ENCODE measurements at regions not wholly inside any gene's neighbourhood (a gene's known extent, or its start where the extent isn't known, plus 50 kb on each side); places are given as distances from the start of the nearest gene placed in this dataset.

DNA sequence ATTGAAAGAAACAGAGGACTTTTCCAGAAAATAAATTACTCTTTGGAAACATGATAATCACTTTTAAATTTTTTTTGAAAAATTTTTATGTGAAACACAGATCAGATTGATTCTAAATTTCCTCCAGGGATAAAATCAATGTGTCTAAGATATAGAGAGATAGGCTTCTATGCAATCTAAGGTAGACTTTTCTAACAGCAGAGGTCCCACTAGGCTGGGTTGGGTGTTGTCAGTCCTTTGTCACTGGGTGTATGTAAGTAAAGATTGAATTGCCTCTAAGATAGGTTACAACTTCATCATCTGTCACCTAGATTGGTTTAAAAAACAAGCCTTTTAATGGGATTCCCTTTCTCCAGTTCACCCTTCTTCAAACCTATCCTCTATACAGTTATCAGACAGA, 449.9 kb downstream of the DHX35 start:
- no peak for DNase-seq (ENCODE audit: low spot score)

DNA sequence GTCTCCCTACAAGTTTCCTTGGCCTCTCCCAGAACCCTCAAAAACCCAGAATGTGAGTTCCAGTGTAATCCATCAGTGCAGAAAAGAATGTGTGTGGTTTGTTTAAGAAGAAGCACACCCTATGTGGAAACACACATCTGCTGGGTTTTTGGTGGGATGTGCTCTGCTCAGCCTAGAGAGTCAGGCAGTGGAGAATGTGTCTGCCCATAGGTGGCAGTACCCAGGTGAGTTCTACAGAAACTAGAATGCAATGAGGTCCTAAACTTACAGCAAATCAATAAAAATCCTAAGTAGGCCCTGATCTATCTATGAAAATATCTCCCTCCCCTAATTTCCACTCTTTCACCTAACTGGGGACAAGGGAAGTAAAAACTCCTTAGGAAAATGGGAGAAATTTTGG, 437.3 kb downstream of the DHX35 start:
- no peak for DNase-seq (ENCODE audit: low spot score)

DNA sequence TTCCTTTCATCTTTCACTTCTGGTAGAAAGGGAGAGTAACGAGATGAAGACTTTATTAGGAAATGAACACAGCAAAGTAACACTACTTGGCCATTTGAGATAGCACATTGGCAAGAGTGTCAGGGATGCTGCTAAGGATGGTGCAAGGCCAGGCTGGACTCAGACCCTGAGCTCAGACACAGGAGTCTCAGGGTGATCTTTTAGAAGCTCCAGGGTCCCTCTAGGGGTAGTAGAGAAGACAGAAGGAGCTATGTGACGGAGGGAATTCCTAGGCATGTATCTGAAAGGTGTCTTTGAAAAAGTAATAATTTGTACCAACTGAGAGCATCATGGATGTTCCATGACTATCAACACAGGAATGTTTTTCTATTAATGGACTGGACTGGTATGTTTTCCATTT, 436.5 kb downstream of the DHX35 start:
- no peak for DNase-seq (ENCODE audit: low spot score)

DNA sequence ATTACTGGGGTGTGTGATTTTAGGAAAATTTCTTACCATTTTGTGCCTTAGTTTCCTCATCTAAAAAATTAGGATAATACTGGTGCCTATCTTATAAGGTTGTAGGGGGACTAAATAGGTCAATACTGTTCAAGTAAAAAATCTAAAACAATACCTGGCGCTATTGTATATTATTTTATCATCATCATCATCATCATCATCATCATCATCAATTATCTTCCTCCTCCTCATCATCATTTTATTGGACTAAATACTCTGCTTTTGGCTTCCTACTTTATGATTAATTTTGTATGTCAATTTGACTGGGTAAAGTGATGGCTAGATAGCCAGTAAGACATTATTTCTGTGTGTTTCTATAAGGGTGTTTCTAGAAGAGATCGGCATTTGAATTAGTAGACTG, 435.5 kb downstream of the DHX35 start:
- DNase-seq (ENCODE audit: low spot score) = no peak

DNA sequence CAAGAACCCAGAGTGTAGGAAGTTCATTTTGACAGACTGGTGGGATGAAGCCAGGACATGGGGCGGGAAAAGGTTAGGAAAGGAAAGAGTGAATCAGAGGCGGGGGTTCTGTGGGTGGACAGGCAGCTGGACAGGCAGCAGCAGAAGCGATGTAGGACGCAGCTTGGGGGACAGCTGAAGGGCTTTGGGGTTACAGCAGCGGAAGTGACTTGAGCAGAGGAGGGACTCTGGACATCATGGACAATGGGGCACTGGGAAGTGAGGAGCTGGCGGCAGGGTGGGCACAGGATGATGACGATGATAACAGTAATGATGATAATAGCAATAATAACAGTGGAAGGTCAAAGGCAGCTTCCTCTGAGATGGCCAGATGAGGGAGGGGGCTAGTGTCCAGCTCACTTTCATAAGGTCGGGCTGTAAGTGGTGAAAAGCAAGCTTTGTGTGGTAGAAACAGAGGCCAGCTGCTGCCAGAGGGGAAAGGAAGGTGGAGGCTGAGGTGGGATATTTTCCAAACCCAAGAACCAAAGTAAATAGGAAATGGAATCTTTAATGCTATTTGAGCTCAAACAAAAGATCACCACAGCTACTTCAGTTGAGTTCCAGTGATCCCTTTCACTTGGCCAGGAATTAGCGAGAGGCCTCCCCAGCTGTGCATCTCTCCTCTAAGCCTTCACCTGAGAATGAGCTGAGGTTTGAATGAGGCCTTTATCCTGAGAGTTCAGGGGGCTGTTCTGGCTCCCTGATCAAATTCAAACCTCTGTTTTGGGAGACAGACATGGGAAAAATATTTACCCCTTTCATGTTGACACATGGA, 433.5 kb downstream of the DHX35 start:
- DNase-seq (ENCODE audit: low spot score) = no peak

DNA sequence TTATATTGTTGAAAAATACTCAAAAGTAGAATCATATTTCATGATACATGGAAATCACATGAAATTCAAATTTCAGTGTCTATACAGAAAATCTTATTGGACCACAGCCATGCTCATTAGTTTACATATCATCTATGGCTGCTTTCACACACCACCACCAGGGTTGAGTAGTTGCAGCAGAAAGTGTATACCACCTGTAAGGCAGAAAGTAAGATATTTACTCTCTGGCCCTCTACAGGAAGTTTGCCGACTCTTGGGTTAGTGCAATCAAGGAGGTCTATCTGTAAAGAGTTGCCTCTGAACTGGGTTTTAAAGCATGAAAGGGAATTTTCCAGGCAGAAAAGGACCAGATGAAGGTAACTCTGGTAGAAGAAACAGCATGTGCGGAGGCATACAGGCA, 432.3 kb downstream of the DHX35 start:
- DNase-seq (ENCODE audit: low spot score) = no peak

DNA sequence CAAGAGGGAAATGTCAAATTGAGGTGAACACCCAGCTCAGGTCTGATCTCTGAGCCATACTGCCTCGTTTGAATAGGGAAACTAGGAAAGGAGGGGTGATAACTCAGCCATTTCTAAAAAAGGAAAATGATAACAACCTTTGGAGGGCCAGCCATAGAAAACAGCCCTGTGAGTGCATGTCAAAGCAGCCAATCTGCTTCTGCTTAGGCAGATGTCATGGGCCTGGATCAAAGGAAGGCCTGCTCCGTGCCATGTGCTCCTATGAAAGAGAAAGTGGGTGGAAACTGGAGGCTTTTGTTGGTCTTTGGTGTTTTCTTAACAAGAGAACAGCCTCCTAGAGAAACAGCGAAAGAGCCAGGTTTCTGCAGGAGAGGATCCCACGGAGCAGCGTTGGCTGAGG, 428.0 kb downstream of the DHX35 start:
- no peak for DNase-seq (ENCODE audit: low spot score)

DNA sequence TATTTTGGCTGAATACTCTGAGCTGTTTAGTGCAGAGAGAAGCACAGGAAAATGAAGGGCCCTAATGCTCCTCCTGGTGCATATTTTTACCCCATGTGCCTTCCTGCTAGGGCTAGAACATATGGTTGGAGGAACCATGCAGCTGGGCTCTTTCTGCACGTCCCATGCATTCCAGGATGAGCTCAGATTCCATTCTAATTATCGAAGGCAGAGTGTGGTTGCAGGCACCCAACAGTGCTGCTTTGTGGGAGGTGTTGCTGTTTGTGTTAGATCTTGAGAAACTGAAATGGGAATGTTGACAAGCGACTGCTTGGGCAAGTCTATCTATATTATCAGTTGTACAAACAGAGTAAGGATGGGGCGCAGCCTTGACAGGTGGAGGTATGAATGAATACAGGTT, 419.5 kb downstream of the DHX35 start:
- no peak for DNase-seq (ENCODE audit: low spot score)

DNA sequence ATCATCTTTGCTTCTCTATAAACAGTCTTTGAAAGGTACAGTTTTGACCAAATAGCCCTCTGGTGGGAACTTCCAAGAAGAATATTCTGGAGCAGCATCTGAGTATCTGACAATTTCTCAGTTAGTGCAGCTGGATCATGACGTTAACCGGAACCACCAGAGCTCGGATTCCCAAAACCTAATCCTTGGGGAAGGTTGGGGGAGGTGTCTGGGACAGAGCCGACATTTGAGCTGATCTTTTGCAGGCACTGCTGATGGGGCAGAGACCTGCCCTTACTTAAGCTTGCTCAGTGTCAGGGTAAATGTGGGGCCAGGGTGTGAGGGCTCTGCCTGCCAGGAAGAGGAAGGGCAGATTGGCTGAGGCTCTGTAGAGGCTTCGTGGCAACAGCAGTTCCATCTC, 416.6 kb downstream of the DHX35 start:
- no peak for DNase-seq (ENCODE audit: low spot score)

DNA sequence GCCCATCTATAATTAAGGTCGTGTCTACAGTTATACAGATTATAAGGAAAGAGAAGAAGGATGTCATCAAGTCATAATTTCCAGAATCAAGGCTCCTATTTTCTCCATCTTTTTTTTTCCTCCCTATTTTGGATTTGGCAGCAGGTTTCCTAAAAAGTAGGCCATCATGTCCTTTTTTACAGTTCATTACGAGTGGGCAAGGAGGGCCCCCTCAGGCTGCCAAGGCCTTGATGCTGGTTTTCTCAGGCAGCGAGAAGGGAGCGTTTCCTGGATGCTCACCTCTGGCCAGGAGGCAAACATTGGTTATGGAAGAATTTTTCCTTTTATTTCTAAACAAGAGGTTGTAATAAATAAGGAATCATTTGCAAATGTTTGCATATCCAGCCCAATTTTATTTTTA, 414.6 kb downstream of the DHX35 start:
- DNase-seq (ENCODE audit: low spot score) = peak; percentile 70

DNA sequence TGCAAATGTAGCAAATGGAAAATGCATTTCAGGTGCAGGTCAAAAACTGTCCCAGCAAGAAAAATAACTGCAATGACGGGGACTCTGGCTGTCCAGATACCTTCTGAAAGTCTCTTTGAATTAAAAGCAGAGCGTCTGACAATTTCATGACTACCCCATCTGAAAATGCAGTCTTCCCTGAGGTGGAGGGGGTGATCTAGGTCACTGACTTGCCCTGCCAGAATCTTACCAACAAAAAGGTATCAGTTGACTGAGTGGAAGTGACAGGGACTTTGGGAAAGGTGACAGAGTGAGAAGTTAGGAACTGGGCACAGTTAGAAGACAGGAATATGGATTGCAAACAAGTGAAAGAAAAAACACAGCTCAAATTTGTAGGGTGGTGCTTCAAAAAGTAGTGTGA, 402.2 kb downstream of the DHX35 start:
- no peak for DNase-seq (ENCODE audit: low spot score)

DNA sequence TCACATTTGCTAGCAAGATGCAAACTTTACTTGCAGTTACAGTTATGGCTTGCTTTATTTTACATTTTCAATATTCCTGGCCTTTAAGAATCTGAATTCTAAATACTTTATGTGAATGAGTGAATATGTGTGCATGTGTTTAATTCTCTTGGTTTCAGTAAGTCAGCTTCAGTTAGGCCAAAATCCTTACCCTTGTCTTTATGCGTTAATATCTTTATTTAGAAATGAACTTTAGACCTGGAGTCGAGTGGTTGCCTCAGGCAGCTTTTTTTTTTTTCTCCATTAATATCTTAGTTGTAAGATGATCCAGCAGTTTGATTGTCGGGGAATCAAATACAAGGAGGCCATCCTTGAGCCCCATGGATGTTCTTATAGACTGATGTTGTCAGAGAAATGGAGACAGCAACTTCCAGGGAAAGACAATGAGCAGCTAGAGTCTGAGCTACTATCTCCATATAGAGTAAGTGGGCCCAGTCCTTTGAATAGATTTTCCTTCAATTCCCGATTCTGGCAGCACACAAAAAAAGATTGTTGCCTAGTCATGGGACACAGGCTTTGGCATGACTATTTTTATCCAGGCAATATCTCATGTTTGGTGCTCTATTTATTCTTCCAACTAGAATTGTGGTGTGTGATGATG, 398.0 kb downstream of the DHX35 start:
- no peak for DNase-seq (ENCODE audit: low spot score)

DNA sequence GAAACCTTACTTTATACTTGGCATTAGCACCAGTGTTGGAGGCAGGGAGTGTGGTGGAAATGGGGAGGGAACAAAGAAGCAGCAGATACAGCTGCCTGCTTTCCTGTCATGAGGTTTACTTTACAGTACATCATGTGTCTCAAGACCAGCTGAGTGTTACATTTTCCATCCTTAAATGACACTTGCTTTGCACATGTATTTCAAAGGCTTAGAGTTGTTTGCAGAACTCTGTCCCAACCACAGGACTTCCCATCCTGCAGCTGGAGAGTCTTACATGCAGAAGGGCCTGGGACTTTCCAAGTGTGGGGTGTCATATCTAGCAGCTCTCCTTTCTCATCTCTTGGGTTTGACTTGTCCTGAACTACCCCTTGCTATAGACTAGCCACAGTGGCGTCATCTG, 395.9 kb downstream of the DHX35 start:
- DNase-seq (ENCODE audit: low spot score) = no peak

DNA sequence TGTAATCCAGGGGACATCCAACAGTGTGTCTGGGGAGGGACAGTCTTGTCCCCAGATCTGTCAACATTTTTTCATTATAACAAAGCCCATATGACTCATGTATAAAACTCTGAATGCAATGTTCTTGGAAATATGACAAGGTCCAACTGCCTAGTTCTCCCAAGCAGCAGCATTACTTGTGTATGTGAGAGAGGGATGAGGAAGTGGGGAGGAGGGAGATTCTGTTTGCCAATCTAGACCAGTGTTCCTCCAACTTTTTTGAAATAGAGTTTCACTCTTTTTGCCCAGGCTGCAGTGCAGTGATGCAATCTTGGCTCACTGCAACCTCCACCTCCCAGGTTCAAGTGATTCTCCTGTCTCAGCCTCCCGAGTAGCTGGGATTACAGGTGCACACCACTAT, 394.8 kb downstream of the DHX35 start:
- no peak for DNase-seq (ENCODE audit: low spot score)

DNA sequence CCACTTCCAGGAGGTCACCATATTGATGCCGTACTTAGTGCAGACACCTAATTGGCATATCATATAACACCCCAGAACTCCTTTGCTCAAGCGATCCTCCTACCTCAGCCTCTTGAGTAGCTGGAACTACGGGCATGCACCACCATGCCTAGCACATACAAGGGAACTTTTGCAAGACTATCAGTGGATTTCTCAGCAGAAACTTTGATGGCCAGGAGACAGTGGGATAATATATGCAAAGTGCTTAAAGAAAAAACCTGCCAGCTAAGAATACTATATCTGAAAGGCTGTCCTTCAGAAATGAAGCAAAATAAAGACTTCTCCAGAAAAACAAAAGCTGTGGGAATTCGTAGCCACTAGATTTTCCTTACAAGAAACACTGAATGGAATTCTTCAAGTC, 387.1 kb downstream of the DHX35 start:
- no peak for DNase-seq (ENCODE audit: low spot score)

DNA sequence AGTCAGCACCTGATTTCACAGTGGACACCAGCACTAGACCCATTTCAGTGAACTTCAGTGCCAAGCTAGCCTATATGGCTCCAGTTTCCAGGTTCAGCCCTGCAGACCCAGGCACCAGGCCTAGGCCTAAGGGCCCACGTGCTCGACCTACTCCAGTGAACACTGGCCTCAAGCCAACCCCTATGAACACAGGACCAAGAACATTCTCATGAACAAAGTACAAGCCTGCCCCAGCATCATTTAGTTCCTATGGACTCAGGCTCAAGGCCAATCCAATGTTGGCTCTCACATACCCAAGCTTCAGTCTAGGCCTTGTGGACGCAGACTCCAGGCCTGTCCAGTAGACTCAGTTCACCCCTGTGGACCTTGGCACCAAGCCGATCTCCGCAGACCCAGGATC, 385.5 kb downstream of the DHX35 start:
- DNase-seq (ENCODE audit: low spot score) = no peak

DNA sequence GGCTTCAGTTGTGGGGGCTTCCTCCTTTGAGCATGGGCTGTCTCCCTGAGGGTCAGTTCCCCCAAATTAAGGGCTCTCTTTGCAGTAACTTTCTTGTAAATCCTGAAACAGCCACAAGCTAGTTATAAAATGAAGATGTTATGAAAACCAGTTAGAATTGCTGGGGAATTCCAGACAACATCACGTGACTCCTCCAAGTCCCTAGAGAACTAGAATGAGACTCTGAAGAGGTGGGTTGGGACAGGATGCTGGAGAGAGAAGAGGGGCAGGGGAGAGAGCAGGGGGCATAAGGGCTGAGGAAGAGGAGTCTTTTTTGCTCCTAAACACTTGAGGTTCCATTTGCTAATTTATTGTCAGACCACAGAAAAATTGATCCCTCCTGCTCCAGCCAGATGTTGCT, 380.3 kb downstream of the DHX35 start:
- DNase-seq (ENCODE audit: low spot score) = no peak

DNA sequence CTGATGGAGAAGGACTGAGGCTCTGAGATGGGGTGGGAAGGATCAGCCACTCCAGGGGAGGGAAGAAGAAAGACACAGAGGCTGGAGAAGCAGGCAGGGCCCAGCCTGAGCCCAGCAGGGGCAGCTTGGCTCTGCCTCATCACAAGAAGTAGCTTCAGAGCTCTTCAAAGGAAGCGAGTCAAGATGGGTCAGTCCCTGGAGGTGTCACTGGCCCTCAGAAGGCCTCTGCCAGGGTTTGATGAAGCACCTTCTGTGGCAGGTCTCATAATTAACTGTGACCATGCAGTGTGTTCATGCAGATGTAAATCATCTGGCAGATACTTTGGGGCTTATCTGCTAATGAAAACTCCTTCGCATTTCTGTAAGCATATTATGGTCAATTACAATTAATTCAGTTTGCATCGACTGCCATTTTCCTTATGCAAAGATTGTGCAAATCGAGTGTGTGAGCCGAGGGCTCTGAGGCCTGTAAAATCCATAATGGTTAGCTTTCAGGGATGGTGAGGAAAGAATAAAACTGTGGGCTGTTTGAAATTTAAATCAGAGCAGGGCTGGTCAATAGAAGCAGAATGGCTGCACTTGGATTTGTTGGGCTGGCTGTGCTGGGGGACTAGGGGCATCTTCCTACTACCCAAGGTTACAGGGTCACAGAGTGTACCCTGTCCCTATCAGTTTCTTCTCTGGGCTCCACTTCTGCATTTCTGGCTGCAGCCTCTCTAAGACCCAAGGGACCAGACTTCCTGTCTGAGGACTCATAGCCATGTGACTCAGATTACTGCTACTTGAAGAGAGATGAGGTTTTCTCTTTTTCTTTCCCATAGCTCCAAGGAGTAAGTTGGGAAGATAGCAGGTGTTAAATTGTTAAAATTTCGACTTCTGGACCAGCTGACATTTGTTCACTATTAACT, 376.6 kb downstream of the DHX35 start:
- DNase-seq (ENCODE audit: low spot score) = no peak

DNA sequence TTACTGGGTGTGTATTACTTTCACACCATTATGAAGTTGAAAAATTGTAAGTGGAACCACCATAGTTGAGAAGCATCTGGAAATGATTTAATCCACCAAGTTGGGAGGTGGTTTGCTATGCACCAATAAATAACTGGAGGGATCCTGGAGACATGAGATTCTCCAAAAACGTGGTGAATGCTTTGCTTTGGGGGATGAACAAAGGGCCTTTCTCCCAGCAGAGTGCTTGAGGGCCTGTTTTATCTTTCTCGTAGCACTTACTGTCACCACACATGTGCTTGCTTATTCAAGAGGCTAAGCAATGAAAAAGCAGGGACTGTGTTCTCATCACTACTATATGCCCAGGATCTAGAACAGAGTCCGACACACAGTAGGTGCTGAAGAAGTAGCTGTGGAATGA, 371.1 kb downstream of the DHX35 start:
- DNase-seq (ENCODE audit: low spot score) = no peak

DNA sequence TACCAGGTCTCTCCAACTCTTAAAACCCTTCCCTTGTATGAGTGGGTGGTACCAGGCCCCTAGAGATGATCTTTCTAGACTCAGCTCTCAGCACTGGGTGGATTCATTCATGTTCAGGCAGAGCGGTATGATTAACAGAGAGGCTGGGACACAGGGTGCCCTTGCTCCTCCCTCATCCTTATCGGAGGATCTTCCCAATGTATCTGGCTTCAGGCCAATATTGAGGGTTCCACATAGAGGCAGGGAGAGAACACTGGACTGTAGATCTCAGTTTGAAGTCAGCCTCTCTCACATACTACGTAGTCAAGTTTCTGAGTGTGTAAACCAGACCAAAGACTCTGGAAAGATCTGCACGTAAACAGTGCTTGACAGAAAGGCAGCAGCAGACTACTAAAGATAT, 366.2 kb downstream of the DHX35 start:
- no peak for DNase-seq (ENCODE audit: low spot score)

DNA sequence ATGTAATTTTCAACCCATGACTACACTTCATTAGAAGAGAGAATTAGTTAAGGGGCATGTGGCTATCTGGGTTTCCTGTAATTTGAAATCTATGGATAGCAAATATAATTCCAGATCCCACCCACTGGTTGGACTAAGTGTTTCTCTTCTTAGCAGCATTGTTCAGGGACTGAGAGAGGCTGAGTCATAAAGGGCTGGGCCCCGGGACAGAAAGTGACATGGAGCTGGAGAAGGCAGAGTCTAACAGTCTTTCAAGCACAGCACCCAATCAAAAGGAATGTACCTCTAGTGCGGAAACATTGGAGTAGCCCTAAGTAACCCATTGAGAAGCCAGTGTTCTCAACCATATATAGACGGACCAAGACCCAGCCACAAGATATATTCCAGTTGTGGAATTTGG, 363.9 kb downstream of the DHX35 start:
- DNase-seq (ENCODE audit: low spot score) = no peak

DNA sequence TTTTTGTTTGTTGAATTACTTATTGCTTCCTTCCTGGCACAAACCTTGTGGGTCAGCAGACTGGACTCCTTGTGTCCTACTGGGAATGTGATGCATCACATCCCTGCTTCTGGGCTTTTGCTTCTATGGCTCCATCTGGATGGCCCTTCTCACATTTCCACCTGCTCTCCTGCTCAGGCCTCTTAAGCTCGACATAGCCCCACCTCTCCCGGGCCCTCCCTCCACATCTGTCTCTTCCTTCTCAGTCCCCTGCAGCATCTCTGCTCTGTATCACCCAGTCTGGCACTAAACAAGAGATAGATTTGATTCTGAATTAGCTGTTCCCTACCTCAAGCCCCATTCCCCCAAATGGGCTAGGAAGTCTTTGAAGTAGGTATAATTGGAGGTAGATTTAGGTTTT, 356.8 kb downstream of the DHX35 start:
- DNase-seq (ENCODE audit: low spot score) = no peak

DNA sequence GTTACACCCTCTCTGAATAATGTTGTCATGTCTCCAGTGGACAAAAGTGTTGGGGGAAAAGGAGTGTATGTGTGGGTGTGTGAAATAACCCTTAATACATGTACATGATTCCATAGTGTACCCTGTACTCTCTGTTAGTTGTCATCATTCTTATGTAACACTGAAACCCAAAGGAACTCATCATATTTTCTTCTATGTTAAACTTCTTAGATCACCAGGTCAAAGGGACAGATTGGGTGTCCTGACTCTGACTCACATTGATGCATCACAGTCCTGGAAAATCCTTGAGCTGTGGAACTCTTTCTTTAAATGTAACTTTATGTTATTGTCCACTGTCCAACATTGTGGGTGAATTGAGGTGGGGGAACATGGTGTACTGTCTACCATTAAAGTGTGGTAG, 350.5 kb downstream of the DHX35 start:
- DNase-seq (ENCODE audit: low spot score) = no peak

Data from cerebellar cortex (tissue), 1 donor.